GM21825 (cell line): ENCODE measurements at regions not wholly inside any gene's neighbourhood (a gene's known extent, or its start where the extent isn't known, plus 50 kb on each side); places are given as distances from the start of the nearest gene placed in this dataset.
"Not testable (repeated sequence)": the region's sequence is repeated elsewhere in the genome, so short reads cannot be mapped to it uniquely, and the experiment has no call there.

ENCODE experiments used
- ATAC-seq: cut with Tn5 transposase; IDR thresholded peaks from one replicate; pipeline ENCODE4 v1.9.1; 2021; ENCODE audit warnings: mild to moderate bottlenecking, moderate library complexity; ENCODE audit not compliant: unreplicated experiment

DNA sequence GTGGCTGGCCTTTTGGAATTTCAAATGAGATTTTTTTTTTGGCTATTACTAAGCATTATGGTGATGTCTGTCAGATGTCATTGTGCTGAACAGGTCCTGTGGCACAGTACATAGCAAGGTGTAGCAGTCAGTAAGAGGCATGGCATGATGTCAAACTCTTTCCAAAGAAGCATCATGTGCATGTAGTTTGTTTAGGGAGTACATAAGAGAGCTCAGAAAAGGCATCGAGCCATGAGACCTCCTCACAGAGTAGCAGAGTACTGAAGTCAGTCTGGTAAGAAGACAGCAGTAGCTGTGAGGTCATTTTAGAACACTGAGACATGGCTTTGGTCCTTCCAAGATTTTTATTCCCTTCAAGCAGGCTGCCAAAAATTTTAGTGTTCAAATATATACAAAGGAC lies 134.9 kb upstream of the SPRED1 start:
- no peak for ATAC-seq

DNA sequence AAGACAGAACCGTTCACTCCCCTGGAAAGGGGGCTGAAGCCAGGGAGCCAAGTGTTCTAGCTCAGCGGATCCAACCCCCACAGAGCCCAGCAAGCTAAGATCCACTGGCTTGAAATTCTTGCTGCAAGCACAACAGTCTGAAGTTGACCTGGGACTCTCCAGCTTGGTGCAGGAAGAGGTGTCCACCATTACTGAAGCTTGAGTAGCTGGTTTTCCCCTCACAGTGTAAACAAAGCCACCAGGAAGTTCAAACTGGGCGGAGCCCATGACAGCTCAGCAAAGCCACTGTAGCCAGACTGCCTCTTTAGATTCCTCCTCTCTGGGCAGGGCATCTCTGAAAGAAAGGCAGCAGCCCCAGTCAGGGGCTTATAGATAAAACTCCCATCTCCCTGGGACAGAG lies 132.8 kb upstream of the SPRED1 start:
- not testable (repeated sequence) for ATAC-seq

DNA sequence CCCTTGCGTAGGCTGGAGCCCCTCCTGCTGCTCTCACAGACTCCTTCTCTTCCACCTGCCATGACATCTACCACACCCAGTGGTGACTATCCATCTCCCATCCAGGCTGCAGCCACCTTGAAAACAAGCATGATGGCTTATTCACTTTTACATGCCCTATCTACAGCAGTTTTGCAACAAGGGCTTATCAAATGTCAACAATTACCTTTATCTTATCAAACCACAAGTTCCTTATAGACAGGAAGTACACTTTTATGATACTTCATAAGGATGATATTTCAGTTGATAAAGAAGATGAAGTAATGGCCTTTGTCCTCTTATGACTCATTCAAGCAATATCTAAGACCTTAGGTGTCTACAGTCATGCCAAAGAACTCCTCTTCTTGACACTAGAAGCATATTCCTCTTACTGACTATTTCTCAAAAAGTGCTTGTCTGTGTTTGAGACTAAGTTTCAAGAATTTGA lies 125.3 kb upstream of the SPRED1 start:
- no peak for ATAC-seq

DNA sequence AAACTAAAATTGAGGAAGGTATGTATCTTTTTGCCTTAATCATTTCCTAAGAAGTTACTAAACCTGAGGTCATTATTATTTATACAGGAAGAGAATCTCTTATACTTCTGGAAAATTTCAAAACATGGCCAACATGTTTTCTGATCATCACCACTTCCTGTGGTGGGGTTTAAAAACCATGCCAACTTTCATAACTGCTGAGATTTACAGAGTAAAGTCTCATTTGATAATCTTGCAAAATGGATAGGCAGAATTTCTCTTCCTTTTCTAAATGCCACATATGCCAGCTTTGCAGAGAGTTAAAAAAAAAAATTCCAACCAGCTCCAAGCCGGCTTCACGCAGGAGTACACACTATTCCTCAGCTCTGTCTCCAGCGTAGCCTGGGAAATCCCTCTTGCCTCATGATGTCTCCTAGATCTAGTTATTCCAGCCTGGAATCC lies 124.3 kb upstream of the SPRED1 start:
- no peak for ATAC-seq

DNA sequence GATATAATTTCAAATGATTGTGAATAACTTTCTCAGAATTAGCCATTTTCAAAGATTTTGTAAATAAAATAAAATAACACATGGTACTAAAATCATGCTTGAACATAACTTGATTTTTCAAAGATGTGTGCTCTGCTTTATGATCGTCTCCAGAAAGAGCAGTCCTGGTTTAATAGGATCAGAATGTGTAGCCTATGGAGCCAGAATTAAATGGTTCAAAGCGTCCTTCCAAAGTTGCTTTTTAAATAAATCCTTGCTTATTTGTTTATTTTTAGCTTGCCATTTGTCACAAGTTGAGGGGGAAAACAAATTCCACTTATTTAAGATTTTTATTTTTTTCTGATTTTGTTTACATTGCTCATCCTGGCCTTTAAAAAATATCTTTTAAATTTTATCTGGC lies 123.7 kb upstream of the SPRED1 start:
- ATAC-seq, result no peak

DNA sequence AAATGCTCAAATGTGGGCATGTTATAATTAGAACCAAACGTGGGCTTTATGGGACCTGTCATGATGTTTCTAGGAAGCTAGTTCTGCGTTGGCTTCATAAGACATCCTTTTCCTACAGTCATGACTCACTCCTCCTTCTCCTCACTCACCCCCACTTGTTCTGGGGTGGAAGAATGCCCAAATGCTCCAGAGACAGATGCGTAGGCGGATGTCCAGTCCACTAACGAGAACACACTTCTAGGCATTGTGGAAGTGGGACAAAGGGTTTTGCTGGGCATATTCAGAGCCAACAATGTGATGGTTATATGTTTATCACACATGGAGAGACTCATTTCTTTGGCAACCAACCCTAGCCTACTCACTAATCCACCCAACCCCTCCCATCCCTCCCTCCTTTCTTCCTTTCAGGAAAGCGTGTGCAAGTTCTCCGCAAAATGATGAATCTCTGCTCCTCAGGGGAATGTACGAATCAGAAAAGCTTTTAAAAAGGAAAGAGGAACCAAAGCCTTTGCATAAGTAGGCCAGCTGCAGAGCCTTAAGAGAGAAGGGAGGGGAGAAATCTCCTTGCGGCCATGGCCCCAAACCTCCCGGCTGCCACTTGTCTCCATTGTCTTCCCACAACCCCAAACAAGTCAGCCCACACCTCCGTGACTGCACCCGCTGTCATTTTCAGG lies 123.0 kb upstream of the SPRED1 start:
- ATAC-seq, result peak; percentile 67

DNA sequence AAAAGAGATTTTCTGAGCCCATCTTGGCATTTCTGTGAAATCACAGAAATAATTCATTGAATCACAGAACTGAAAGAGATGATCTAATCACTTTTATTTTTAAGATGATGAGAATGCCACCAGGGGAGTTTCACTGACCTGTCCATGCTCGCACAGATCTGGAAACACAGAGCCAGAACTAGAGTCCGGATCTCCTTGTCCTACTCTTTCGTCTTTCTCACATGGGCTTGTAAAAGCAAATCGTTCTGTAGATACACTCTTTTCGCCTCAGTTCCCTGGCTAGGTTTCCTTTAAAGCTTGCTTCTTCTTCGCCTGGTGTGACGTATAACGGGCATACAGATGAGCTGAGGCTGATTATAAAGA lies 122.5 kb upstream of the SPRED1 start:
- peak; percentile 15 for ATAC-seq

DNA sequence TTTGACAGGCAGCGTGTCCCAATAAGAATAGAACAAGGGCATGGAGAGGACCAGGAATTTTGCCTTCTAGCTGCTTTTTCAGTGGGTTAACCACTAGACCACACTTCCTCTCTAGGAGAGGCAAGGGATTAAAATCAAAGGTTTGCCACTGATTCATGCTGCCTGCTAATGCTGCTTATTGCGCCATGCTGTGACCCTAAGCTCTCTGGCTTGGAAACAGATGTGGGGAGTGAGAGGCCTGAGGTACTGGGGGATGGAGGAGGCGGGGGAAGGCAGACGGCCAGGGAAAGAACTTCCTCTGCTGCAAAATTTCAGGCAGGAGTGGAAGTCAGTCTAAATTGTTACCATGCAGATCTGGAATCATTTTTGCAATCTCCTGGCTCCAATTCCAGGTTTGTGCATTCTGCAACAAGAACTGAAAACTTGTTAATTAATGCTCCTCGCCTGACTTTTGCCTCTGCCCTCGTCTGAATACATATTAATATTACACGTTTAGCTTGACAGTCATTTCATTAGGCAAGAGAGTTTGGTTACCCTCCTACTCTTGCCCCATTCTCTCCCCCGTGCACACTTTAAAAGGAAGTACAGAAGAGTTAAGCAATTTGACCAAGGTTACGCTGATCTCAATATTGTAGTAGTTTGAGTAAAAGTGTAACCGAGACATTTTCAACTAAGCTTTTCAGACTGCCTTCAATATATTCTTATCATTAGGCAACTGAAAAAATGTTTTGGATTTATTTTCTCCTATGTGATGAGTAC lies 121.7 kb upstream of the SPRED1 start:
- ATAC-seq, result peak; percentile 54

DNA sequence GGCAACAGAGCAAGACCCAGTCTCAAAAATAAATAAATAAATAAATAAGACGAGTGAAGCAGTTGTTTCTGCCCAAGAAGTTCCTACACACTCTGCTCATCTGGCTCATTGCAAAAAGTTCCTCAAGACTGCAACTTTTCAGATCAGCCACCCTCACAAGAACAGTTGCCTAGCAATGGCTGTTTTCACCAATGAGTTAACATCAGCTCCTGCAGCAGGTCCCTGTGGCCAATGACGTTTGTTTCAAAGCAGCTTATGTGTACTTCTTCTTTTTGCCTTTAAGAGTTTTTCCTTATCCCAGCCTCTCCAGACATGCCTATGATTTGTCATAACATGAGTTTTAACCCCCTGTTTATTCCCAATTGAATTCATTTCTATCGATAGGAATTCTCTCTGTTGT lies 118.4 kb upstream of the SPRED1 start:
- ATAC-seq, result no peak

DNA sequence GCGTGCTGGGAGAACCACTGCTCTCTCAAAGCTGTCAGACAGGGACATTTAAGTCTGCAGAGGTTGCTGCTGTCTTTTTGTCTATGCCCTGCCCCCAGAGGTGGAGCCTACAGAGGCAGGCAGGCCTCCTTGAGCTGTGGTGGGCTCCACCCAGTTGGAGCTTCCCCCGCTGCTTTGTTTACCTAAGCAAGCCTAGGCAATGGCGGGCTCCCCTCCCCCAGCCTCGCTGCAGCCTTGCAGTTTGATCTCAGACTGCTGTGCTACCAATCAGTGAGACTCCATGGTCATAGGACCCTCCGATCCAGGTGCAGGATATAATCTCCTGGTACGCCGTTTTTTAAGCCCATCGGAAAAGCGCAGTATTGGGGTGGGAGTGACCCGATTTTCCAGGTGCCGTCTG lies 110.4 kb upstream of the SPRED1 start:
- ATAC-seq, result not testable (repeated sequence)

DNA sequence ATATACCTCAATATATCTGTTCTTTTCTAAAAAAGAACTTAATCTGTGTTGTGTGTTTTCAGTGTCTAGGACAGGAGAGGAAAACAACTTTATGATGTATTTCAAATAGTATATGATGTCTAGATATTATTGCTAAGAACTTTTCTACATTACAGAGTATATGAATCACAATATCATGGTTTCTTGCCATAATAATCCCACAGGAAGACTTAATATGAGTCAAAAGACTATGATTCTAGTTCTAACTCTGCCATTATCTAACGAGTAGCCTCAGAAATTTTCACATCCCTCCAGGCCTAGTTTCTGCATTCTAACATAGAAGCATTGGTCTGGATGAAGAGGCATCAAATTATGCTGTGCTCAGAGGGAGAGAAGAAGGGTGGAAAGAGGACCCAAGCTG lies 107.7 kb upstream of the SPRED1 start:
- ATAC-seq, result no peak

DNA sequence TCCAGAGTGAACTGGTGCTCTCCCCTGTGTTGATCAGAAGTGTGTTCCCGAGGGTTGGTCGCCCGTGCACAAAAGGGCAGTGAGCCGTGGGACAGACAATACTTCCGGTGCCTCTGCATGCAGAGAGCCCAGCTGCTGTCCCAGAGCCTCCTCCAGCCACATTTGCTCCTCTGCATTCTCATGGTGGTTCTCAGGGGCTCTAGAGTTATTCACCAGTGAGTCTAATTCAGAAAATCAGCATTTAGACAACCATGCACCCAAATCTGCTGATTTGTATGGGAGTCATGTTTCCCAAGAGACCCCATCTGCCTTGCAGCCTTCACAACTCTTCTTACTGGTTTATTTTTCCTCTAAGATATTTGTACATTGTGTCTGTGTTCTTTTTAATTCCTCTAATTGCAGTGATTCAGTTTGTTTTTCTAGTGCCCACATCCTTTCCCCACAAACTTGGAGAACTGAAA lies 107.0 kb upstream of the SPRED1 start:
- ATAC-seq, result no peak

DNA sequence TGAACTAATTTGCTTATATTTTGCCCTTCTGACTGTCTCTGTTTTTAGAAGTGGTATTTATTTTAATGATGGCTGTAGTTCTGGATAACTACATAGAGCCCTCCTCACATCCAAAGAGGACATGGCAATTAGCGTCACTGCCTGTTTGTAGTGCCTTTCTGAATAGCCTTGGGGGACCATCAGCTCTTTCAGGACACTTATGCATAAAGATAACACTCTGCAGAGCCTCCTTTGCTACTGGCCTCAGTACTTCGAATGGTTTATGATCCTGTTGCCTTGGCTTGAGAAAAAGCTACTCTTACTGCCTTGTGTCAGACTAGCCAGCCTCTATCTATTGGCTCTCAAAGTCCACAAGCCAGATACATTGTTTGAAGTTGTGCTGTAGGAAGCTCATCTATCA lies 105.4 kb upstream of the SPRED1 start:
- no peak for ATAC-seq

DNA sequence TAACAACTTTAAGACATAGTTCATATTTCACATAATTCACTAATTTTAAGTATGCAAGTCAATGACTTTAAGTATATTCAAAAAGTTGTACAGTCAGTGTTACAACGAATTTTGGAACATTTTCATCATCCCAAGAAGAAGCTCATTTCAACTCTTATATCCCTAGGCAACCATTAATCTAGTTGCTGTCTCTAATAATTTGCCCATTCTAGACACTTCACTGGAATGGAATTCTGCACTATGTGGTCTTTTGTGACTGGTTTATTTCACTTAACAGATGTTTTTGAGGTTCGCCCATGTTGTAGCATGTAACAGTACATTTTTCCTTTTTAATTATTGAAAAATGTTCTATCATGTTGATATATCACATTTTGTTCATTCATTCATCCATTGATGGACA lies 104.2 kb upstream of the SPRED1 start:
- ATAC-seq, result no peak

DNA sequence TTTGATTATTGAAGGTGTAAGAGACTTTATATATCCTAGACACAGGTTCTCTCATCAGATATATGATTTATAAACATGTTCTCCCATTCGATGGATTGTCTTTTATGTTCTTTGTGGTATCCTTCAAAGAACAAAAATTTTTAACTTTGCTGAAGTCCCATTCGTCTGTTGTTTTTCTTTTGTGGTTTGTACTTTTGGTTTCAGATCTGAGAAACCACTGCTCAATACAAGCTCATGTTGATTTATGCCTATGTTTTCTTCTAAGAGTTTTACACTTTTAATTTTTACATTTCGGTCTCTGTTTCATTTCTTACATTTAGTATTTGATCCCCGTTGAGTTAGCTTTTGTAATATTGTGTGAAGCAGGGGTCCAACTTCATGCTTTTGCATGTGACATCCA lies 103.3 kb upstream of the SPRED1 start:
- ATAC-seq, result no peak

DNA sequence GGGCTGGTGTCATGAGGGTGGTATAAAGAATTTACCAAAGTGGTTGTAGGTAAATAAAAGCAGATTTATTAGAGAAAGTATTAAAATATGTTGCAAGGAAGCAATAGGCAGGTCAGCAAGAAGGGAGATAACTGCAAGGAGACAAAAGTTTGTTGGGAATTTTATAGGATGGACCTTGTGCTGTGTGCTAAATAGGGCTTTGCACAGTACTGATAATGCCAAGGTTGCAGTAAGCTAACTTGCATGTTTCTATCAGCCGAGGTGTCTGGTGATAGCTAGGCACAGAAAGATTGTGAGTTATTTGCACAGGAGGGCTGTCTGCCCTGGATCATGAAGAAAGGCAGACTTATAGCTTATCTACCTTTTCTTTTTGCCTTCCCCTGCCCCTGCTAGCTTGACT lies 102.5 kb upstream of the SPRED1 start:
- no peak for ATAC-seq

DNA sequence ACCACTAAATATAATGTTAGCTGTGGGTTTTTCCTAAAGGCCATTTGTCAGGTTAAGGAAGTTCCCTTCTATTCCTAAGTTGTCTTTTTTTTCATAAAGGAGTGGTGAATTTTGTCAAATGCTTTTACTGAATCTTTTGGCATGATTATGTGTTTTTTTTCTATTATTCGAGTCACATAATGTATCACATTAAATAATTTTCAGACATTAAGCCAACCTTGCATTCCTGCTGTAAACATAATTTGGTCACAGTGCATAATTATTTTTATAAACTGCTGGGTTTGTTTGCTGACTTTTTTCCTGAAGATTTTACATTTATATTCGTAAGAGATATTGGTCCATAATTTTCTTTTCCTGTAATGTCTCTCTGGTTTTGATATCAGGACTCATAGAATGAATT lies 101.8 kb upstream of the SPRED1 start:
- no peak for ATAC-seq

DNA sequence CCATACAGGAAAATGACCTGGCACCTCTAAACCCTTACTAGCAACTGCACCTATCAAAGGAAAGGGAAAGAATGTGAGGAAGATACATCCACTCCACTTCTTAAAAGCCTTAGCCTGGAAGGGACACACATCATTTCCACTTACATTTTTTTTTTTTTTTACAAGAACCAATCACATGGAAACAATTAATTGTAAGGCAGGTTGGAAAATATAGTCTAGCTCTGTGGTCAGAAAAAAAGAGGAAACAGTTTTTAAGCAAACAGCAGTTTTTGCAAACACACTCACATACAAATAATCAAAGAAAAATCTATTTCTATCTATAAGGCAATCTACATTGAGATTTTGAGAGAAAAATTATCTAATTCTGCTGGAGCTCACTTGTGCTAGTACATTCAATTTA lies 98.9 kb upstream of the SPRED1 start:
- ATAC-seq, result no peak

DNA sequence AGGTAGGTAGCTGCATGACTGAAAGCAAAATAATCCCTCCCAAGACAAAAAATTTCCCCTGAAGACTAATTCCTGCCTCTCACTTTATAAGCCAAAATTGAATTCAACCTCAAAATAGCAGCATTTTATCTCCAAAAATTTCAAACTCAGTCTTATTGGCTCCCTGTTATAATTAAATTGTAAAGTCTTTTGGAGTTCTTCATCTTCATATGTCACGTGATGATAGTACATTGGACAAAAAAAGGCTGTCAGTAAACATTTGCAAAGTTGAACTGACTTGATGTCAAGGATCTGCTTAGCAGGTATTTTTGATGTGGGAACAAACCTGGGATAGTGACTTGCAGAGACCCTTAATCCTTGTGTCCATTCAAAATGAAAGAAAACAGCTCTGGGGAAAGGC lies 98.4 kb upstream of the SPRED1 start:
- ATAC-seq, result no peak

DNA sequence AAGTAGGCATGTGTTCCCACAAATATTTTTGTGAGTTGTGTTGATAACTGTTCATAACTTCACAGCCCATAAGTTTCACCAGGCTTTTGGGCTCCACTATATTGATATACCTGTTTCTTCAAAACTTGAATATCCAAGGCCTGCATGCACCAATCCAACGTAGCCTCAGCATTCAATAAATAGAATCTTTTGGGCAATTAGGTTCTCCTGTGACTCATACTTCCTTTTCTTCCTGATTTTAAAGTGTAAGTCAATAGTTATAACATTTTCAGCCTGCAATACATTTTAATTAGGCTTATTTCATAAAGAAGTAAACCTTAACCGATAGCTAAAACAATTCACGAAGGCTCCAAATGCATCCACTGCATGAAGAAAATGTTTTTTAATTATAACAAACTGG lies 97.8 kb upstream of the SPRED1 start:
- ATAC-seq, result no peak

DNA sequence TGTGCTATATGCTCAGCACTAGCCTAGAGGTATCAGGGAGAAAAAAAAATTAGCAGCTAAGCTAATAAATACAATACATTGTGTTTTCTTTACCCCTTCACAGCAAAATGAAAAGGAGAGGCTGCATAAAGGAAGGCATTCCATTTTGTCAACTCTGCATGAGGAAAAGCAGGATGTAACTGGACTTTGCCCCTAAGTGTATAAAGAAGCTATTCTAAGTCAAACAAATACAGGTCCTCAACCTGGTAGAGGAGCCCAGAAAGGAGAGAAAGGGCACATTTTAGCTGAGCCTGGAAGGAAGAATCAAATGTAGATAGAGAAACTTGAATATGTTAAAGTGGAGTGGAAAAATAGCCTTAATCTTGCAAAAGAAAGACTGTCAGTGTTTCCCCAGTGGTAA lies 89.0 kb upstream of the SPRED1 start:
- no peak for ATAC-seq

DNA sequence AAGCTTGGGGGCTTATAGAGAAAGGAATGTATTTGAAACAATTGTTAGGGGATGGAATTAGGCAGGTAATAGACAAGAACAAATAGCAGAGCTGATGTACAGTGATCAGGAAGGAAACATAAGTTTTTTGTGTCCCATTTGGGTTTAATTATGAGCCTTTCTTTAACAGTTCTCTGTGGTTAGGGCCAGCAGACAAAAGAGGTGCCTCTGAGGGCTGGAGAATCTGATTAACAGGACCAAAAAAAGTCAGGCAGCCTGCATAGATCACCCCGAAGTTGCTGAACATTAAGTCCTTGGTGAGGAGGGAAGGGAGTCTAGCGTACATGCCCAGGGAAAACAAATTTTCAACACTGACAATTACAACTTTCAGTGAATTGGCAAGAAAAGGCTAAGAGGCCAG lies 88.6 kb upstream of the SPRED1 start:
- no peak for ATAC-seq

DNA sequence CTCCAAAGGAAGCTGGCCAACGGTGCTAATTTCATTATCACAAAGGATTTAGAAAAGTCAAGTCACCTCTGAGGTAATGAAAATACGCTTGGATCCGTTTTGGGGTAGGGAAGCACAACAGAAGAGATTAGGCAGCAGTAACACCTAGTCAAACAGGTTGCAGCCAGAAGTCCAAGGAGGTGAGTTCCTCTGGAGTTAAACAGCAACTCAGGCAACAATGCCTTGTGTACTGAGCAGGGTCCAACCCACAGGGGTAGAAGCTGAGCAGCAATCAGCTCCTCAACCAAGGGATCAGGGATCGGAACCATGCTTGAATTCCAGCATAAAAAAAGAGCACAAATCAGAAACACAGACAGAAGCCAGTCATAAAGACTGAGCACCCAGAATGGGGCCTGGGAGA lies 88.1 kb upstream of the SPRED1 start:
- ATAC-seq, result no peak
